ENCODE measurements at regions not wholly inside any gene's neighbourhood (a gene's known extent, or its start where the extent isn't known, plus 50 kb on each side); places are given as distances from the start of the nearest gene placed in this dataset.

DNA sequence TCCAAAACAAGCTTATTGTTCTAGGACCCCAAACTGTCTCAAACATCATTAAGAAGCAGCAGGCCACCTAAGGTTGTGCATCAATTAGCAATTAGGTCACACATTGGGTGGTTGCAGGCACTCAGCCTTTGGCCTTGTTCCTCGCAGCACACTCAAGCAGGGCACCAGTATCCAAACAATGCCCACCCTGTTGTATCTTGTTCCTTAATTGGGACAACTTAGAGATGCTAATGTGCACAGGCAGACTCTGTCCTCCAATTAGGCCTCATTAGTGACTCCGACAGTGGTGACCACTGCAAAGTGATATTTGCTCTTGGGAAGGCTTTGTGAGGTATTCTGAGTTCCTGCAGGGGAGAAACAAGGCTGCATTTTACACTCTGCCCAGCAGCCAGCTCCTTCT is 515.1 kb upstream of the PTBP2 start:
- TF ChIP-seq, protein P1, sequence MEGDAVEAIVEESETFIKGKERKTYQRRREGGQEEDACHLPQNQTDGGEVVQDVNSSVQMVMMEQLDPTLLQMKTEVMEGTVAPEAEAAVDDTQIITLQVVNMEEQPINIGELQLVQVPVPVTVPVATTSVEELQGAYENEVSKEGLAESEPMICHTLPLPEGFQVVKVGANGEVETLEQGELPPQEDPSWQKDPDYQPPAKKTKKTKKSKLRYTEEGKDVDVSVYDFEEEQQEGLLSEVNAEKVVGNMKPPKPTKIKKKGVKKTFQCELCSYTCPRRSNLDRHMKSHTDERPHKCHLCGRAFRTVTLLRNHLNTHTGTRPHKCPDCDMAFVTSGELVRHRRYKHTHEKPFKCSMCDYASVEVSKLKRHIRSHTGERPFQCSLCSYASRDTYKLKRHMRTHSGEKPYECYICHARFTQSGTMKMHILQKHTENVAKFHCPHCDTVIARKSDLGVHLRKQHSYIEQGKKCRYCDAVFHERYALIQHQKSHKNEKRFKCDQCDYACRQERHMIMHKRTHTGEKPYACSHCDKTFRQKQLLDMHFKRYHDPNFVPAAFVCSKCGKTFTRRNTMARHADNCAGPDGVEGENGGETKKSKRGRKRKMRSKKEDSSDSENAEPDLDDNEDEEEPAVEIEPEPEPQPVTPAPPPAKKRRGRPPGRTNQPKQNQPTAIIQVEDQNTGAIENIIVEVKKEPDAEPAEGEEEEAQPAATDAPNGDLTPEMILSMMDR (conservative IDR thresholded peaks at IDR 0.05; ENCODE audit: low read depth, low read length): no peak
- H3K4me3 ChIP-seq (ENCODE audit: low read length): no peak overlapping the region
- DNase-seq (ENCODE audit: low read depth): no peak

DNA sequence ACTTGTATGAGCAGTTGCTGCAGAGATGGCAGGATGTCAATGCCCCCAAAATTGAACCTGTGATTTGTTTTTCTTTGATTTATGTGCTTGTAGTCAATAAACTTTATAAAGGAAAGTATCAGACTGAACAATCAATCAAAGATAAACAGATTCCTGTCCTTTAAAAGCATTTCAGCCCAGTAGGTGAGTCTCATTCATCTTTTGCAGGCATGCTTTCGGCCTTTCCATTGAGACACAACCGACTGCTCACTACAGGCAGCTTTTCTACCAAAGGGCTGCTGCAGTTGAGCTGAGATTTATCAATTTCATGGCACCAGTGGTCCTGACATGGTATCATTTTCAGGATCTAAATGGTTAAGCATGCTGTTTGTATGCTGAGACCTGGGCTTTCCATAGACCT is 513.6 kb upstream of the PTBP2 start:
- H3K4me3 ChIP-seq (ENCODE audit: low read length): no peak overlapping the region
- TF ChIP-seq, protein P1 (conservative IDR thresholded peaks at IDR 0.05; ENCODE audit: low read depth, low read length): no peak
- DNase-seq (ENCODE audit: low read depth): no peak

DNA sequence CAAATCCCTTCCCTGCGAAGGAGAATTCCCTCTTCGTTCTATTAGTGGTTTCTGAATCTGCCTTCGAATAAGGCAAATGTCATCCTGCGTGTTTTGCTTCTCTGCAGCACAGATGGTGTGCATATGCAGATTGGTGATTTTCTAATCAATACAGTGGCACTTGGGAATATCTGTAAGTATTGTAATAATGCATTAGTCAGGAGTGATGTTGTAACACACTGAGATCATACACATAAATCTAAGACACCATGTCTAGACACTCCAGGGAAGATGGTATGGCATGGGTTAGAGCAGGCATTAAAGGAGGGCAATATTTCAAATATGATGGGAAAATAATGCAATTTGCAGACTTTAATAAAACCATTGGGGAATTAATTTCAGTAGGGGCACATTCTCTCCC is 513.2 kb upstream of the PTBP2 start:
- TF ChIP-seq, protein P1 (conservative IDR thresholded peaks at IDR 0.05; ENCODE audit: low read depth, low read length): no peak

DNA sequence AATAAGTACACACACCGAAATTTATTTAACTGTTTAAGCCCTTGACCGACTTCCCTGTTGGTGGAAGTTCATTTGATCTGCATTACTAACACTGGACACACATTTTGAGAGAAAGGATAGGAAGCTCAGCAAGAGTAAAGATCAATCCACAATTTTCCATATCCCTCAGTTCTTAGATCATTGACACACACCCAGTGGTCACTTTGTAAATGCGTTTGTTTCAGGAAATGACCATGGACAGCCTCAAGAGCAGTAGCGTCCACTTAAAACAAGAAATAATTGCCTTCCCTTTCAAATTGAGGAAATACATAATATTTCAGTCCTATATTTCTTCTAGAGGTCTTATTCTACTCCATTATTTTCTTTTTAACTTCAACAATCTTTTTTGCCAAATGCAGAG is 511.5 kb upstream of the PTBP2 start:
- TF ChIP-seq, protein P1 (conservative IDR thresholded peaks at IDR 0.05; ENCODE audit: low read depth, low read length): no peak
- H3K4me3 ChIP-seq (ENCODE audit: low read length): no peak overlapping the region
- no peak for DNase-seq (ENCODE audit: low read depth)

More for the DNA sequence above, 513.2 kb upstream of the PTBP2 start:
- no peak overlapping the region for H3K4me3 ChIP-seq (ENCODE audit: low read length)
- no peak for DNase-seq (ENCODE audit: low read depth)

DNA sequence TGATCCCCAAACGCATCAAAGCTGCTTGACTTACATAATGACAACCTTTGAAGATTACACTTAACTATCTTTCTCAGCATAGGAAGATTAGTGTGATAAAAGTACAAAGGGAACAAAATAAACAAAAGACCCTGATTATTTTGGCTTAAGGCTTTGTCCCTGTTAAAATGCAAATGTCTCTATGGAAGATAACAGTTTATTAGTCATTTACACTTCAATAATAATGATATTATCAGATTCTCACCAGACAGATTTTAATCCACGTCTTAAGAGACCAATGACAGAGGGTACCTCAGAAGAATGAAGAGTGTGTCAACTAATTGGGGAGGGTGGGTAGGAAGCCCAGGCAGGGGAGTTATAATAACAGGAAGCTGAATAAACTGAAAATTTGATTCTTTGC is 510.4 kb upstream of the PTBP2 start:
- no peak for DNase-seq (ENCODE audit: low read depth)
- TF ChIP-seq, protein P1 (conservative IDR thresholded peaks at IDR 0.05; ENCODE audit: low read depth, low read length): no peak
- H3K4me3 ChIP-seq (ENCODE audit: low read length): no peak overlapping the region

DNA sequence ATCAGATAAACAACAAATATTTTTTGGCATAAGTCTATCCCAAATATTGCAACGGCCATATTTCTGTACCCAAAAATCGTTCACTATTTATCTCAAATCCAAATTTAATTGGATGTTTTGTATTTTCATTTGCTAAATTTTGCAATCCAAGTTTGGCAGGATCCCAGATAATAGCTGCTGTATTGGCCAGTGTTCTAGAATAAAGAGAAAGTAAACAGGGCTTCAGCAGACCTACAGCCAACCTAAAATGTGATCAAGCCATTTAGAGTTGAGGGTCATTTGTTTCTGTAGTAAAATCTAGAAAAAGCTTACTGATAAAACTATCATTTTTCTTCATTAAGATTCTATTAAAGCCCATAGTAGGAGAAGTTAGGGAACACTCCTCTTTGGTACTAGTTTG is 506.6 kb upstream of the PTBP2 start:
- DNase-seq (ENCODE audit: low read depth): no peak
- no peak overlapping the region for H3K4me3 ChIP-seq (ENCODE audit: low read length)

DNA sequence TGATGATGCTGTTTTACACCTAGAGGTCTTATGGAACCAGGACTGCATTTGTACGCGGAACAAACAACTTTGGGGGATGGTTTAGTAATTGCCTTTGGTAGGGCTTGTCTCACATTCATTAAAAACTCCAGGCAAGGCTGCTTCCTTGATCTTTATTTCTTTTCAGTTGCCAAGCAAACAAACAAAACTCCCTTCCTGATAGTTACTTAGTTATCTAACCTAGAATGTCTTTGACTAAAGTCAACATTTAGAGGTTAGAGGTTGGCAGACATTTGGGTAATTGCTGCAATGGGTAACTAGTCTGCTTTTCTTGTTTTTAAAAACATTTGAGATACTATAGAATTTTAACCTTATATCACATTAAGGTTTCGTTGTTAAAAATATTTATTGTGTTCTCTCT is 500.9 kb upstream of the PTBP2 start:
- TF ChIP-seq, protein P1 (conservative IDR thresholded peaks at IDR 0.05; ENCODE audit: low read depth, low read length): no peak
- H3K4me3 ChIP-seq (ENCODE audit: low read length): no peak overlapping the region
- DNase-seq (ENCODE audit: low read depth): no peak

More for the DNA sequence above, 506.6 kb upstream of the PTBP2 start:
- TF ChIP-seq, protein P1 (conservative IDR thresholded peaks at IDR 0.05; ENCODE audit: low read depth, low read length): no peak
